Osteocyte (in vitro differentiated cells): ENCODE measurements at regions not wholly inside any gene's neighbourhood (a gene's known extent, or its start where the extent isn't known, plus 50 kb on each side); places are given as distances from the start of the nearest gene placed in this dataset.
A peak's percentile ranks its signal among the peaks of the same experiment; 100 is the strongest.

Source experiments
- DNase-seq: peaks from one replicate; pipeline ENCODE4 v3.0.0; 2021; ENCODE audit warnings: mixed read lengths; ENCODE audit not compliant: unreplicated experiment; ENCODE audit errors: extremely low spot score
- H3K27ac Mint-ChIP-seq: one replicate; pipeline ENCODE4 v1.8.0; 2021; ENCODE audit warnings: mild to moderate bottlenecking, mixed read lengths; ENCODE audit not compliant: unreplicated experiment
- H3K27me3 Mint-ChIP-seq: one replicate; pipeline ENCODE4 v1.8.0; 2021; ENCODE audit warnings: mixed read lengths; ENCODE audit not compliant: unreplicated experiment
- H3K36me3 Mint-ChIP-seq: one replicate; pipeline ENCODE4 v1.8.0; 2021; ENCODE audit warnings: mixed read lengths; ENCODE audit not compliant: unreplicated experiment
- H3K4me1 Mint-ChIP-seq: one replicate; pipeline ENCODE4 v1.8.0; 2021; ENCODE audit warnings: mixed read lengths; ENCODE audit not compliant: unreplicated experiment
- H3K4me3 Mint-ChIP-seq: one replicate; pipeline ENCODE4 v1.8.0; 2021; ENCODE audit warnings: mild to moderate bottlenecking, moderate library complexity, mixed read lengths; ENCODE audit not compliant: unreplicated experiment
- H3K9me3 Mint-ChIP-seq: one replicate; pipeline ENCODE4 v1.8.0; 2021; ENCODE audit warnings: mixed read lengths; ENCODE audit not compliant: unreplicated experiment
- CTCF ChIP-seq: fragments of 200-600 bp; sonication (generic); IDR thresholded peaks from 2 replicates; pipeline ENCODE4 v1.5.0; 2021; ENCODE audit warnings: antibody characterized with exemption, mild to moderate bottlenecking, moderate library complexity

DNA sequence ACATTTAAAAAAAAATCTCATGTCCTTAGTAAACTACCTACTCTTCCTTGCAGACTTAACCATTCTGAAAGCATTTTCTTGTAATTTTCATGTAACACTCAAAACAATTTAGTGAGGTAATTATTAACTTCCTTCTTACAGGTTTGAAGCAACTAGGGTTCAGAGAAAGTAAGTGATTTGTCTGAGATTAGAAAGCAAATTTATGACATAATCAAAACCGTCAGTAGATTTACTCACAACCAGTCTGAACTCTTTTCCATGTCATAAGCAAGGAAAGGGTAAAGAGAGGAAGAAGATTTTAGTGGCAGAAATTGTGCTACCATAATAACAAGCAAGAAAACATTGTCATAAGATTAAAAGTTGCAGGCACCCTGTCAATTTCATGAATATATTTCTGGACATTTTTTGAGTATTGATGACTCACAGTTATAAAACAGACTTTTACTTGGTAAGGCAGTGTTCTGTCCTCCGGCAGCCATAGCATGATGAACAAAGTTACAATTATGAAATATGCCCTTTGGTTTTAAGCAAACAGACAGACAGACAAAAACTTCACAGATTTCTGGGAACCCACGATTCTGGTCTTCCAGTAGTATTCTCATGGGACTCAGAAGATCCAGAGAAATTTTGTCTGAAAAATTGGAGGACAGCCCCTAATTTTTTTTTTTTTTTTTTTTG is 707.2 kb downstream of the RWDD3 start:
- no peak for TF ChIP-seq CTCF
- Mint-ChIP-seq H3K36me3 (no peaks in the 10 kb centered on the region), H3K4me3 (no peak overlapping the region), H3K4me1 (no peaks in the 10 kb centered on the region), H3K9me3 (no peaks in the 10 kb centered on the region), H3K27ac (no peak overlapping the region), H3K27me3 (peaks cover 6% of the 10 kb centered on the region)
- no peak for DNase-seq

- no peak overlapping the region for H3K27ac Mint-ChIP-seq
- no peak for DNase-seq
- no peaks in the 10 kb centered on the region for H3K36me3 Mint-ChIP-seq
- no peaks in the 10 kb centered on the region for H3K4me1 Mint-ChIP-seq
- no peak for TF ChIP-seq CTCF
- no peaks in the 10 kb centered on the region for H3K27me3 Mint-ChIP-seq
- no peaks in the 10 kb centered on the region for H3K9me3 Mint-ChIP-seq
- H3K4me3 Mint-ChIP-seq = no peak overlapping the region
Observed at GRCh38 chr1:95948023-95948422, 714.0 kb downstream of the RWDD3 start.

GRCh38 chr1:95951371-95952102 is 717.5 kb downstream of the RWDD3 start:
- Mint-ChIP-seq H3K4me1 (no peaks in the 10 kb centered on the region), H3K27me3 (peaks cover 4% of the 10 kb centered on the region), H3K4me3 (no peak overlapping the region), H3K9me3 (no peaks in the 10 kb centered on the region), H3K27ac (no peak overlapping the region), H3K36me3 (no peaks in the 10 kb centered on the region)
- DNase-seq = no peak
- TF ChIP-seq CTCF = no peak

- Mint-ChIP-seq H3K4me3 (no peak overlapping the region), H3K36me3 (no peaks in the 10 kb centered on the region), H3K27me3 (peaks cover 4% of the 10 kb centered on the region), H3K27ac (no peak overlapping the region), H3K9me3 (no peaks in the 10 kb centered on the region), H3K4me1 (no peaks in the 10 kb centered on the region)
- TF ChIP-seq CTCF = peak; percentile 29
- DNase-seq = no peak
Observed at GRCh38 chr1:95953015-95953414, 719.0 kb downstream of the RWDD3 start.

- Mint-ChIP-seq H3K27ac (no peak overlapping the region), H3K36me3 (no peaks in the 10 kb centered on the region), H3K4me3 (no peak overlapping the region), H3K4me1 (no peaks in the 10 kb centered on the region), H3K27me3 (peaks cover 4% of the 10 kb centered on the region), H3K9me3 (no peaks in the 10 kb centered on the region)
- TF ChIP-seq CTCF = no peak
- no peak for DNase-seq
Observed at GRCh38 chr1:95954585-95954984, 720.6 kb downstream of the RWDD3 start.
